ENCODE measurements at regions not wholly inside any gene's neighbourhood (a gene's known extent, or its start where the extent isn't known, plus 50 kb on each side); places are given as distances from the start of the nearest gene placed in this dataset.

GRCh38 chr4:128338634-128339355, 51.2 kb upstream of the PGRMC2 start:
- POLR2A ChIA-PET: interaction anchor here (0.5 kb wide), 1 partner anchor 480 kb away, joined by 3 read pairs; no protein-coding TSS in a partner anchor
- TF ChIP-seq POLR2AphosphoS5 (IDR thresholded peaks at IDR 0.05; ENCODE audit: low read depth, low read length): no peak
- TF ChIP-seq SIN3A (IDR thresholded peaks at IDR 0.05; ENCODE audit: borderline replicate concordance, insufficient read depth, low read depth, low read length): no peak
- TF ChIP-seq TCF7L2 (IDR thresholded peaks at IDR 0.05; ENCODE audit: low read depth, low read length): no peak
- TF ChIP-seq, protein P1, sequence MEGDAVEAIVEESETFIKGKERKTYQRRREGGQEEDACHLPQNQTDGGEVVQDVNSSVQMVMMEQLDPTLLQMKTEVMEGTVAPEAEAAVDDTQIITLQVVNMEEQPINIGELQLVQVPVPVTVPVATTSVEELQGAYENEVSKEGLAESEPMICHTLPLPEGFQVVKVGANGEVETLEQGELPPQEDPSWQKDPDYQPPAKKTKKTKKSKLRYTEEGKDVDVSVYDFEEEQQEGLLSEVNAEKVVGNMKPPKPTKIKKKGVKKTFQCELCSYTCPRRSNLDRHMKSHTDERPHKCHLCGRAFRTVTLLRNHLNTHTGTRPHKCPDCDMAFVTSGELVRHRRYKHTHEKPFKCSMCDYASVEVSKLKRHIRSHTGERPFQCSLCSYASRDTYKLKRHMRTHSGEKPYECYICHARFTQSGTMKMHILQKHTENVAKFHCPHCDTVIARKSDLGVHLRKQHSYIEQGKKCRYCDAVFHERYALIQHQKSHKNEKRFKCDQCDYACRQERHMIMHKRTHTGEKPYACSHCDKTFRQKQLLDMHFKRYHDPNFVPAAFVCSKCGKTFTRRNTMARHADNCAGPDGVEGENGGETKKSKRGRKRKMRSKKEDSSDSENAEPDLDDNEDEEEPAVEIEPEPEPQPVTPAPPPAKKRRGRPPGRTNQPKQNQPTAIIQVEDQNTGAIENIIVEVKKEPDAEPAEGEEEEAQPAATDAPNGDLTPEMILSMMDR (IDR thresholded peaks at IDR 0.05): no peak
- TF ChIP-seq REST (IDR thresholded peaks at IDR 0.05; ENCODE audit: insufficient read depth in 1 of 2, low read depth in 2 of 2, low read length in 1 of 2): no peak
- ATAC-seq (peak; percentile 77), DNase-seq (ENCODE audit: low read depth, low spot score) (peak; percentile 12)
- no peaks in the 10 kb centered on the region for H3K27me3 ChIP-seq (ENCODE audit: control insufficient read depth, insufficient read depth, low read length)
- H3K4me1 ChIP-seq (ENCODE audit: control insufficient read depth, insufficient read depth, low read length): no peaks in the 10 kb centered on the region
- H3K36me3 ChIP-seq (ENCODE audit: control insufficient read depth, insufficient read depth, low read length): no peaks in the 10 kb centered on the region
- in situ Hi-C loops (cut with HindIII; ENCODE audit: low pct_unique_long_range_greater_than_20kb, low sequenced_read_pairs): no loop called here
- BruUV-seq (replicated peaks): no TSS peak
- CTCF ChIA-PET: no interaction called here
- H3K9me3 ChIP-seq (ENCODE audit: control insufficient read depth, insufficient read depth, low read depth, low read length): no peaks in the 10 kb centered on the region
- H3K4me3 ChIP-seq (ENCODE audit: low read depth in 2 of 2, low read length in 2 of 2): no peak overlapping the region
- no peak overlapping the region for H3K27ac ChIP-seq (ENCODE audit: low read length)
- intact Hi-C loops (cut with micrococcal nuclease; ENCODE audit: unreplicated experiment): no loop called here

GRCh38 chr4:128337863-128338262, 50.2 kb upstream of the PGRMC2 start:
- ATAC-seq: no peak
- no peaks in the 10 kb centered on the region for H3K27me3 ChIP-seq (ENCODE audit: control insufficient read depth, insufficient read depth, low read length)
- DNase-seq (ENCODE audit: low read depth, low spot score): no peak
- in situ Hi-C loops (cut with HindIII; ENCODE audit: low pct_unique_long_range_greater_than_20kb, low sequenced_read_pairs) (no loop called here), intact Hi-C loops (cut with micrococcal nuclease; ENCODE audit: unreplicated experiment) (no loop called here)
- ChIA-PET CTCF (no interaction called here), POLR2A (no interaction called here)
- no TSS peak for BruUV-seq (replicated peaks)
- H3K27ac ChIP-seq (ENCODE audit: low read length): no peak overlapping the region
- H3K36me3 ChIP-seq (ENCODE audit: control insufficient read depth, insufficient read depth, low read length): no peaks in the 10 kb centered on the region
- H3K9me3 ChIP-seq (ENCODE audit: control insufficient read depth, insufficient read depth, low read depth, low read length): no peaks in the 10 kb centered on the region
- no peak overlapping the region for H3K4me3 ChIP-seq (ENCODE audit: low read depth in 2 of 2, low read length in 2 of 2)
- no peaks in the 10 kb centered on the region for H3K4me1 ChIP-seq (ENCODE audit: control insufficient read depth, insufficient read depth, low read length)
- TF ChIP-seq SIN3A (IDR thresholded peaks at IDR 0.05; ENCODE audit: borderline replicate concordance, insufficient read depth, low read depth, low read length) (no peak), POLR2AphosphoS5 (IDR thresholded peaks at IDR 0.05; ENCODE audit: low read depth, low read length) (no peak), TCF7L2 (IDR thresholded peaks at IDR 0.05; ENCODE audit: low read depth, low read length) (no peak), REST (IDR thresholded peaks at IDR 0.05; ENCODE audit: insufficient read depth in 1 of 2, low read depth in 2 of 2, low read length in 1 of 2) (no peak)
- TF ChIP-seq, protein P1 (IDR thresholded peaks at IDR 0.05): no peak
